HepG2 (cell line): ENCODE measurements at regions not wholly inside any gene's neighbourhood (a gene's known extent, or its start where the extent isn't known, plus 50 kb on each side); places are given as distances from the start of the nearest gene placed in this dataset.
A peak's percentile ranks its signal among the peaks of the same experiment; 100 is the strongest.

Experiments
- BRD4 ChIP-seq: sonication (generic); formaldehyde crosslinking; IDR thresholded peaks from 2 replicates; pipeline ENCODE4 v1.4.0; 2020; ENCODE audit warnings: missing genetic modification reagents
- CC2D1A ChIP-seq: sonication (generic); formaldehyde crosslinking; IDR thresholded peaks from 2 replicates; pipeline ENCODE4 v1.8.1; 2023; ENCODE audit warnings: mild to moderate bottlenecking, missing genetic modification reagents
- HDAC2 ChIP-seq: sonication (generic); formaldehyde crosslinking; IDR thresholded peaks from 2 replicates; pipeline ENCODE4 v1.4.0; 2020; ENCODE audit warnings: missing genetic modification reagents
- HES4 ChIP-seq: sonication (generic); formaldehyde crosslinking; IDR thresholded peaks from 2 replicates; pipeline ENCODE4 v1.9.0; 2021; ENCODE audit warnings: mild to moderate bottlenecking, missing genetic modification reagents, borderline replicate concordance
- NCOA1 ChIP-seq: sonication (generic); formaldehyde crosslinking; IDR thresholded peaks from 2 replicates; pipeline ENCODE4 v1.9.0; 2021; ENCODE audit warnings: missing genetic modification reagents
- NCOR1 ChIP-seq: fragments of 200-600 bp; sonication (generic); IDR thresholded peaks from 2 replicates; pipeline ENCODE4 v1.7.0; 2017; ENCODE audit warnings: antibody characterized with exemption, low read length, borderline replicate concordance
- NFIC ChIP-seq: IDR thresholded peaks from 2 replicates; pipeline ENCODE4 v1.6.1; 2012; ENCODE audit warnings: mild to moderate bottlenecking, low read length, inconsistent platforms
- RAD21 ChIP-seq: fragments of 450-650 bp; formaldehyde crosslinking; IDR thresholded peaks from 2 replicates; pipeline ENCODE4 v1.5.0; 2020; ENCODE audit warnings: mild to moderate bottlenecking
- WIZ ChIP-seq: sonication (generic); formaldehyde crosslinking; IDR thresholded peaks from 2 replicates; pipeline ENCODE4 v1.5.1; 2020; ENCODE audit warnings: mild to moderate bottlenecking, missing genetic modification reagents
- ZBTB7A ChIP-seq: sonication (generic); formaldehyde crosslinking; IDR thresholded peaks from 2 replicates; pipeline ENCODE4 v1.8.0; 2022; ENCODE audit warnings: mild to moderate bottlenecking, missing genetic modification reagents
- ZNF160 ChIP-seq: sonication (generic); formaldehyde crosslinking; IDR thresholded peaks from 2 replicates; pipeline ENCODE4 v1.8.0; 2022; ENCODE audit warnings: mild to moderate bottlenecking, inconsistent platforms, missing genetic modification reagents
- ZNF513 ChIP-seq: sonication (generic); formaldehyde crosslinking; conservative IDR thresholded peaks from 2 replicates; pipeline ENCODE4 v1.5.0; 2020; ENCODE audit warnings: missing genetic modification reagents
- ZNF530 ChIP-seq: sonication (generic); formaldehyde crosslinking; IDR thresholded peaks from 2 replicates; pipeline ENCODE4 v1.5.0; 2020; ENCODE audit warnings: low read depth, mild to moderate bottlenecking, missing genetic modification reagents
- ZNF570 ChIP-seq: sonication (generic); formaldehyde crosslinking; IDR thresholded peaks from 2 replicates; pipeline ENCODE4 v1.4.0; 2020; ENCODE audit warnings: mild to moderate bottlenecking, missing genetic modification reagents, borderline replicate concordance
- ZNF614 ChIP-seq: IDR thresholded peaks from 2 replicates; pipeline ENCODE4 v1.6.1; 2018; ENCODE audit warnings: missing biosample characterization, missing genetic modification reagents, inconsistent platforms, borderline replicate concordance
- ZNF761 ChIP-seq: sonication (generic); formaldehyde crosslinking; conservative IDR thresholded peaks from 2 replicates; pipeline ENCODE4 v1.4.0; 2020; ENCODE audit warnings: mild to moderate bottlenecking, missing genetic modification reagents
- ZNF766 ChIP-seq: sonication (generic); formaldehyde crosslinking; IDR thresholded peaks from 2 replicates; pipeline ENCODE4 v1.5.0; 2020; ENCODE audit warnings: missing genetic modification reagents, borderline replicate concordance
- ZSCAN21 ChIP-seq: sonication (generic); formaldehyde crosslinking; IDR thresholded peaks from 2 replicates; pipeline ENCODE4 v1.8.0; 2022; ENCODE audit warnings: mild to moderate bottlenecking, missing genetic modification reagents, moderate library complexity, borderline replicate concordance
- TF ChIP-seq, protein P1 (sequence below): sonication (generic); formaldehyde crosslinking; IDR thresholded peaks from 2 replicates; pipeline ENCODE4 v1.9.0; 2021; ENCODE audit warnings: missing genetic modification reagents, mild to moderate bottlenecking, borderline replicate concordance
- TF ChIP-seq, protein P2 (sequence below): sonication (generic); formaldehyde crosslinking; IDR thresholded peaks from 2 replicates; pipeline ENCODE4 v1.4.0; 2020; ENCODE audit warnings: mild to moderate bottlenecking, missing genetic modification reagents

- TF ChIP-seq, protein P1, sequence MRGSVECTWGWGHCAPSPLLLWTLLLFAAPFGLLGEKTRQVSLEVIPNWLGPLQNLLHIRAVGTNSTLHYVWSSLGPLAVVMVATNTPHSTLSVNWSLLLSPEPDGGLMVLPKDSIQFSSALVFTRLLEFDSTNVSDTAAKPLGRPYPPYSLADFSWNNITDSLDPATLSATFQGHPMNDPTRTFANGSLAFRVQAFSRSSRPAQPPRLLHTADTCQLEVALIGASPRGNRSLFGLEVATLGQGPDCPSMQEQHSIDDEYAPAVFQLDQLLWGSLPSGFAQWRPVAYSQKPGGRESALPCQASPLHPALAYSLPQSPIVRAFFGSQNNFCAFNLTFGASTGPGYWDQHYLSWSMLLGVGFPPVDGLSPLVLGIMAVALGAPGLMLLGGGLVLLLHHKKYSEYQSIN (CRISPR knock-in tag): no peak
- TF ChIP-seq BRD4 (CRISPR knock-in tag) (no peak), HDAC2 (peak; percentile 77), ZNF766 (CRISPR knock-in tag) (no peak), NFIC (peak; percentile 86), ZNF513 (CRISPR knock-in tag) (no peak), ZNF614 (no peak), CC2D1A (CRISPR knock-in tag) (no peak), ZNF530 (CRISPR knock-in tag) (no peak), NCOR1 (peak; percentile 84), ZBTB7A (no peak), HES4 (CRISPR knock-in tag) (no peak), NCOA1 (CRISPR knock-in tag) (no peak), ZSCAN21 (CRISPR knock-in tag) (no peak), ZNF761 (no peak), WIZ (no peak), ZNF570 (no peak), ZNF160 (CRISPR knock-in tag) (no peak), RAD21 (CRISPR knock-in tag) (no peak)
- TF ChIP-seq, protein P2, sequence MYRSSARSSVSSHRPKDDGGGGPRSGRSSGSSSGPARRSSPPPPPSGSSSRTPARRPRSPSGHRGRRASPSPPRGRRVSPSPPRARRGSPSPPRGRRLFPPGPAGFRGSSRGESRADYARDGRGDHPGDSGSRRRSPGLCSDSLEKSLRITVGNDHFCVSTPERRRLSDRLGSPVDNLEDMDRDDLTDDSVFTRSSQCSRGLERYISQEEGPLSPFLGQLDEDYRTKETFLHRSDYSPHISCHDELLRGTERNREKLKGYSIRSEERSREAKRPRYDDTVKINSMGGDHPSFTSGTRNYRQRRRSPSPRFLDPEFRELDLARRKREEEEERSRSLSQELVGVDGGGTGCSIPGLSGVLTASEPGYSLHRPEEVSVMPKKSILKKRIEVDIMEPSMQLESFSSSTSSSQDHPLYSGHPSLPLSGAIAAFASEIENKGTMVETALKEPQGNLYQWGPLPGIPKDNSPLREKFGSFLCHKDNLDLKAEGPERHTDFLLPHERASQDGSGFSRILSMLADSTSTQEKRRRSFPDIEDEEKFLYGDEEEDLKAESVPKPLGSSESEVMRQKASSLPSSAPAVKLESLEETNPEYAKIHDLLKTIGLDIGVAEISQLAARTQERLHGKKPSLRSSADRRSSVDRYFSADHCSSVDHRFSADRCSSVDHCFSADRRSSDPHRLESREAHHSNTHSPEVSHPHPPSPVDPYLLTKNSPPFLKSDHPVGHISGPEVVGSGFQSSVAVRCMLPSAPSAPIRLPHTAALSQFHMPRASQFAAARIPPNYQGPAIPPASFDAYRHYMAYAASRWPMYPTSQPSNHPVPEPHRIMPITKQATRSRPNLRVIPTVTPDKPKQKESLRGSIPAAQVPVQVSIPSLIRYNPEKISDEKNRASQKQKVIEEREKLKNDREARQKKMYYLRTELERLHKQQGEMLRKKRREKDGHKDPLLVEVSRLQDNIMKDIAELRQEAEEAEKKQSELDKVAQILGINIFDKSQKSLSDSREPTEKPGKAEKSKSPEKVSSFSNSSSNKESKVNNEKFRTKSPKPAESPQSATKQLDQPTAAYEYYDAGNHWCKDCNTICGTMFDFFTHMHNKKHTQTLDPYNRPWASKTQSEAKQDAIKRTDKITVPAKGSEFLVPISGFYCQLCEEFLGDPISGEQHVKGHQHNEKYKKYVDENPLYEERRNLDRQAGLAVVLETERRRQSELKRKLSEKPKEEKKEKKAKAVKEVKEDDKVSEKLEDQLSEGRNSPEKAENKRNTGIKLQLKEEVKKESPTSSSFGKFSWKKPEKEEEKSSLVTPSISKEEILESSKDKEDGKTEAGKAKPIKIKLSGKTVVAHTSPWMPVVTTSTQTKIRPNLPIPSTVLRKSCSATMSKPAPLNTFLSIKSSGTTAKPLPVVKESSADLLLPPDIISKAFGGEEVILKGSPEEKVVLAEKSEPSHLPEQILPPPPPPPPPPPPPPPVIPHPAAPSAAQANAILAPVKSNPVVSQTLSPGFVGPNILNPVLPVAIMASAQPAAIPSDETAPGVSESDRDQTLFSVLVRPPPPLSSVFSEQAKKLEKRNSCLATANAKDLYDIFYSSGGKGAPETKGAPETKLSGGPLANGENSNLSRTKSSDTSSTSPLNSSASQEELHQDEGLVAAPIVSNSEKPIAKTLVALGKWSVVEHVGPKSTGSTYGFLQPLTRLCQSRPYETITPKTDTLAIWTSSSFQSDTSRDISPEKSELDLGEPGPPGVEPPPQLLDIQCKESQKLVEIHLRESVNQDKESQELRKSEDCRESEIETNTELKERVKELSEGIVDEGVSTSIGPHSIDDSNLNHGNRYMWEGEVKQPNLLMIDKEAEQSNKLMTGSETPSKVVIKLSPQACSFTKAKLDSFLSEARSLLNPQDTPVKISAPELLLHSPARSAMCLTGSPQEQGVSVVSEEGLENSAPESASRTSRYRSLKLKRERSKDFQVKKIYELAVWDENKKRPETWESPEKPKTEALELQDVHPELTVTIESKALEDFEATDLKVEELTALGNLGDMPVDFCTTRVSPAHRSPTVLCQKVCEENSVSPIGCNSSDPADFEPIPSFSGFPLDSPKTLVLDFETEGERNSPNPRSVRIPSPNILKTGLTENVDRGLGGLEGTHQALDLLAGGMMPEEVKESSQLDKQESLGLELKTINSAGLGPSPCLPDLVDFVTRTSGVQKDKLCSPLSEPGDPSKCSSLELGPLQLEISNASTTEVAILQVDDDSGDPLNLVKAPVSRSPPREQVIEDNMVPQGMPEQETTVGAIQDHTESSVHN (CRISPR knock-in tag): no peak
Measured at GRCh38 chr12:46483572-46484395, 111.2 kb upstream of the SLC38A2 start (continued).
